Stomach (tissue), 8 donors: ENCODE measurements at regions not wholly inside any gene's neighbourhood (a gene's known extent, or its start where the extent isn't known, plus 50 kb on each side); places are given as distances from the start of the nearest gene placed in this dataset.

Source experiments
- DNase-seq, 2 donors: peaks; one replicate each; pipeline versions ENCODE4 v3.0.0 to v3.0.0-alpha.2; 2013 to 2019
- H3K27ac ChIP-seq, 5 donors: fragments of 200-600 bp in 4 of 5; sonication (generic) in 4 of 5; one replicate each; pipeline ENCODE4 v1.5.1; 2013 to 2019; ENCODE audit warnings: mild to moderate bottlenecking in 1 of 5, moderate library complexity in 1 of 5
- H3K27me3 ChIP-seq, 3 donors: fragments of 200-600 bp; sonication (generic); one replicate each; pipeline ENCODE4 v1.5.1; 2017 to 2019; ENCODE audit warnings: mixed run types in 1 of 3
- H3K36me3 ChIP-seq, 4 donors: fragments of 200-600 bp; sonication (generic); 1 replicate in 3 of 4; 2 replicates in 1 of 4; pipeline ENCODE4 v1.5.1; 2016 to 2019
- H3K4me1 ChIP-seq, 4 donors: fragments of 200-600 bp; sonication (generic); one replicate each; pipeline ENCODE4 v1.5.1; 2016 to 2019
- H3K4me3 ChIP-seq, 4 donors: fragments of 200-600 bp; sonication (generic) in 3 of 4; one replicate each; pipeline ENCODE4 v1.5.1; 2016 to 2019; ENCODE audit warnings: mild to moderate bottlenecking in 1 of 4
- H3K9me3 ChIP-seq, 4 donors: fragments of 200-600 bp; sonication (generic); one replicate each; pipeline ENCODE4 v1.5.1; 2016 to 2019
- CTCF ChIP-seq, 7 experiments: fragments of 450-650 bp in 4 of 7; fragments of 200-600 bp in 3 of 7; sonication (generic) in 3 of 7; IDR thresholded peaks; one replicate each; pipeline ENCODE4 v1.5.1; 2016 to 2019; ENCODE audit warnings: antibody characterized with exemption in 7 of 7, control low read depth in 2 of 7, mild to moderate bottlenecking in 1 of 7
- EP300 ChIP-seq: sonication (generic); formaldehyde crosslinking; IDR thresholded peaks from one replicate; pipeline ENCODE4 v1.6.1; 2017; ENCODE audit warnings: antibody characterized with exemption
- POLR2A ChIP-seq, 4 donors: fragments of 450-650 bp; IDR thresholded peaks; one replicate each; pipeline ENCODE4 v1.6.1; 2016; ENCODE audit warnings: antibody characterized with exemption in 4 of 4, control low read depth in 2 of 4, mild to moderate bottlenecking in 1 of 4, moderate library complexity in 1 of 4
- POLR2AphosphoS5 ChIP-seq, 3 donors: sonication (generic); formaldehyde crosslinking; IDR thresholded peaks; one replicate each; pipeline ENCODE4 v1.6.1; 2016; ENCODE audit warnings: antibody characterized with exemption in 3 of 3
- WGBS, 5 donors: extraction: QIAGEN DNeasy Blood & Tissue Kit in 3 of 5; methylation state at CpG; one replicate each; pipeline versions ENCODE4 v1.1.5 to v1.1.7; 2013 to 2018; 5-methylcytosine and 5-hydroxymethylcytosine counted together
- intact Hi-C: fragments of 100-400 bp; cut with DNase I; formaldehyde crosslinking; loops from one replicate; pipeline ENCODE4 v1.15.1; 2023; ENCODE audit warnings: low total_unique reads
- donor health status: healthy with polysubstance abuse.
- donor health status: Bipolar disorder and iron deficiency.
- donor health status: healthy.

- DNase-seq, result no peak
- intact Hi-C loops, result no loop called here
- no peak overlapping the region for H3K27ac ChIP-seq
- H3K36me3 ChIP-seq, result no peaks in the 10 kb centered on the region
- WGBS, 5 donors, result 70 to 84% (median 78%) methylated on average over 4 of the region's 4 CpGs
- no peaks in the 10 kb centered on the region for H3K9me3 ChIP-seq
- H3K27me3 ChIP-seq, result no peaks in the 10 kb centered on the region
- no peaks in the 10 kb centered on the region for H3K4me1 ChIP-seq
- H3K4me3 ChIP-seq, result no peak overlapping the region
- TF ChIP-seq POLR2A (IDR thresholded peaks at IDR 0.05) (no peak), EP300 (no peak), CTCF (IDR thresholded peaks at IDR 0.05) (no peak), POLR2AphosphoS5 (IDR thresholded peaks at IDR 0.05) (no peak)
These were observed 146.9 kb upstream of the UFM1 start for GRCh38 chr13:38202740-38203139.

- H3K4me1 ChIP-seq, result no peaks in the 10 kb centered on the region
- no peak for TF ChIP-seq CTCF (IDR thresholded peaks at IDR 0.05)
- TF ChIP-seq POLR2AphosphoS5 (IDR thresholded peaks at IDR 0.05), result no peak
- TF ChIP-seq EP300, result no peak
- no peak for TF ChIP-seq POLR2A (IDR thresholded peaks at IDR 0.05)
- DNase-seq, result no peak
- WGBS, 5 donors, result 61 to 73% (median 63%) methylated on average over 3 of the region's 3 CpGs
- intact Hi-C loops, result no loop called here
- no peak overlapping the region for H3K27ac ChIP-seq
- no peak overlapping the region for H3K4me3 ChIP-seq
- no peaks in the 10 kb centered on the region for H3K9me3 ChIP-seq
- H3K36me3 ChIP-seq, result no peaks in the 10 kb centered on the region
- H3K27me3 ChIP-seq, result no peaks in the 10 kb centered on the region
These were observed 158.6 kb upstream of the UFM1 start for GRCh38 chr13:38191016-38191415.

GRCh38 chr13:38180670-38181069 is 169.0 kb upstream of the UFM1 start:
- WGBS, 5 donors, result 38 to 89% (median 72%) methylated on average over 1 of the region's 1 CpG

GRCh38 chr13:38180126-38180525 is 169.5 kb upstream of the UFM1 start:
- Histone ChIP-seq H3K36me3 (no peaks in the 10 kb centered on the region), H3K9me3 (no peaks in the 10 kb centered on the region), H3K27ac (no peak overlapping the region), H3K27me3 (no peaks in the 10 kb centered on the region), H3K4me3 (no peak overlapping the region), H3K4me1 (no peaks in the 10 kb centered on the region)
- TF ChIP-seq EP300 (no peak), CTCF (IDR thresholded peaks at IDR 0.05) (no peak), POLR2A (IDR thresholded peaks at IDR 0.05) (no peak), POLR2AphosphoS5 (IDR thresholded peaks at IDR 0.05) (no peak)
- intact Hi-C loops, result no loop called here
- WGBS, 5 donors, result 79 to 92% (median 89%) methylated on average over 1 of the region's 1 CpG
- no peak for DNase-seq

More at GRCh38 chr13:38180670-38181069, 169.0 kb upstream of the UFM1 start:
- H3K27ac ChIP-seq, result no peak overlapping the region
- H3K36me3 ChIP-seq, result no peaks in the 10 kb centered on the region
- H3K27me3 ChIP-seq, result no peaks in the 10 kb centered on the region
- H3K9me3 ChIP-seq, result no peaks in the 10 kb centered on the region
- intact Hi-C loops, result no loop called here
- no peak overlapping the region for H3K4me3 ChIP-seq
- no peak for TF ChIP-seq CTCF (IDR thresholded peaks at IDR 0.05)
- TF ChIP-seq EP300, result no peak
- TF ChIP-seq POLR2AphosphoS5 (IDR thresholded peaks at IDR 0.05), result no peak
- no peak for TF ChIP-seq POLR2A (IDR thresholded peaks at IDR 0.05)
- DNase-seq, result no peak
- H3K4me1 ChIP-seq, result no peaks in the 10 kb centered on the region
